Mesendoderm (in vitro differentiated cells): ENCODE measurements at regions not wholly inside any gene's neighbourhood (a gene's known extent, or its start where the extent isn't known, plus 50 kb on each side); places are given as distances from the start of the nearest gene placed in this dataset.

Source experiments
- DNase-seq: peaks from one replicate; pipeline ENCODE4 v3.0.0; 2013
- H2AK5ac ChIP-seq: 2 replicates; pipeline ENCODE4 v1.6.1; 2013; ENCODE audit warnings: low read length, inconsistent platforms
- H2BK120ac ChIP-seq: 2 replicates; pipeline ENCODE4 v1.6.1; 2013; ENCODE audit warnings: low read depth, mild to moderate bottlenecking, low read length, moderate library complexity, mixed read lengths
- H2BK15ac ChIP-seq: replicated peaks from 2 replicates; pipeline ENCODE4 v1.6.1; 2013; ENCODE audit warnings: low read depth, mild to moderate bottlenecking, moderate library complexity
- H2BK5ac ChIP-seq: 2 replicates; pipeline ENCODE4 v1.6.1; 2013; ENCODE audit warnings: low read length, inconsistent platforms
- H3K18ac ChIP-seq: 2 replicates; pipeline ENCODE4 v1.6.1; 2013; ENCODE audit warnings: mild to moderate bottlenecking, low read length, mixed read lengths
- H3K23ac ChIP-seq: one replicate; pipeline ENCODE4 v1.6.1; 2013; ENCODE audit warnings: low read length
- H3K27ac ChIP-seq: 2 replicates; pipeline ENCODE4 v1.5.1; 2013; ENCODE audit warnings: low read depth, mild to moderate bottlenecking, inconsistent platforms, low read length, moderate library complexity
- H3K27me3 ChIP-seq: 2 replicates; pipeline ENCODE4 v1.6.1; 2013; ENCODE audit warnings: low read length, control low read depth, mild to moderate bottlenecking, inconsistent platforms; ENCODE audit not compliant: insufficient read depth, poor library complexity
- H3K36me3 ChIP-seq: 2 replicates; pipeline ENCODE4 v1.6.1; 2013; ENCODE audit warnings: low read length, inconsistent platforms; ENCODE audit not compliant: control insufficient read depth, insufficient read depth
- H3K4ac ChIP-seq: one replicate; pipeline ENCODE4 v1.6.1; 2013; ENCODE audit warnings: low read depth, mild to moderate bottlenecking, low read length, moderate library complexity
- H3K4me1 ChIP-seq: 2 replicates; pipeline ENCODE4 v1.6.1; 2013; ENCODE audit warnings: low read depth, low read length, inconsistent platforms; ENCODE audit not compliant: control insufficient read depth
- H3K4me2 ChIP-seq: 2 replicates; pipeline ENCODE4 v1.6.1; 2013; ENCODE audit warnings: low read length
- H3K4me3 ChIP-seq: 2 replicates; pipeline ENCODE4 v1.5.1; 2013; ENCODE audit warnings: mild to moderate bottlenecking, low read length
- H3K56ac ChIP-seq: one replicate; pipeline ENCODE4 v1.6.1; 2013; ENCODE audit warnings: low read length
- H3K79me1 ChIP-seq: 2 replicates; pipeline ENCODE4 v1.6.1; 2013; ENCODE audit warnings: low read length, inconsistent platforms
- H3K79me2 ChIP-seq: 2 replicates; pipeline ENCODE4 v1.6.1; 2013; ENCODE audit warnings: mild to moderate bottlenecking, low read length; ENCODE audit not compliant: control insufficient read depth, insufficient read depth
- H3K9ac ChIP-seq: 2 replicates; pipeline ENCODE4 v1.6.1; 2013; ENCODE audit warnings: low read length, inconsistent platforms
- H4K5ac ChIP-seq: one replicate; pipeline ENCODE4 v1.6.1; 2013; ENCODE audit warnings: low read length
- H4K8ac ChIP-seq: one replicate; pipeline ENCODE4 v1.6.1; 2013; ENCODE audit warnings: low read depth, mild to moderate bottlenecking, control low read depth, low read length, moderate library complexity
- WGBS: extraction: QIAGEN DNeasy Blood & Tissue Kit; methylation state at CpG from one replicate; pipeline ENCODE4 v1.1.7; 2013; ENCODE audit warnings: low lambda C conversion rate, missing lambda C conversion rate; ENCODE audit not compliant: insufficient coverage; ENCODE audit errors: extremely low coverage; 5-methylcytosine and 5-hydroxymethylcytosine counted together

GRCh38 chr2:47295131-47295980 is 73.8 kb upstream of the EPCAM start:
- no peaks in the 10 kb centered on the region for H3K27me3 ChIP-seq
- no peaks in the 10 kb centered on the region for H3K79me2 ChIP-seq
- no peak overlapping the region for H4K5ac ChIP-seq
- no peak for DNase-seq
- no peak overlapping the region for H3K56ac ChIP-seq
- H2BK5ac ChIP-seq: no peak overlapping the region
- no peak overlapping the region for H3K4me2 ChIP-seq
- H4K8ac ChIP-seq: no peak overlapping the region
- no peaks in the 10 kb centered on the region for H3K79me1 ChIP-seq
- no peaks in the 10 kb centered on the region for H3K4me1 ChIP-seq
- no peak overlapping the region for H2BK15ac ChIP-seq
- no peak overlapping the region for H3K4ac ChIP-seq
- no CpG with 5 or more reads among the region's 3 CpGs for WGBS
- no peak overlapping the region for H3K4me3 ChIP-seq
- H2BK120ac ChIP-seq: no peak overlapping the region
- H3K9ac ChIP-seq: no peak overlapping the region
- H3K27ac ChIP-seq: no peak overlapping the region
- no peak overlapping the region for H2AK5ac ChIP-seq
- H3K36me3 ChIP-seq: no peaks in the 10 kb centered on the region
- no peak overlapping the region for H3K23ac ChIP-seq
- no peak overlapping the region for H3K18ac ChIP-seq

- Histone ChIP-seq H2BK5ac (no peak overlapping the region), H2BK15ac (no peak overlapping the region), H3K79me1 (no peaks in the 10 kb centered on the region), H3K9ac (no peak overlapping the region), H3K27ac (no peak overlapping the region), H3K4me2 (no peak overlapping the region), H3K23ac (no peak overlapping the region), H3K4ac (no peak overlapping the region), H4K8ac (no peak overlapping the region), H3K18ac (no peak overlapping the region), H3K36me3 (no peaks in the 10 kb centered on the region), H4K5ac (no peak overlapping the region), H2AK5ac (no peak overlapping the region), H3K27me3 (no peaks in the 10 kb centered on the region), H3K4me1 (no peaks in the 10 kb centered on the region), H3K4me3 (no peak overlapping the region), H3K56ac (no peak overlapping the region), H3K79me2 (no peaks in the 10 kb centered on the region), H2BK120ac (no peak overlapping the region)
- WGBS: no CpG with 5 or more reads among the region's 6 CpGs
- no peak for DNase-seq
Observed at GRCh38 chr2:47293976-47294375, 75.1 kb upstream of the EPCAM start.

- Histone ChIP-seq H4K8ac (no peak overlapping the region), H3K4me3 (no peak overlapping the region), H2BK120ac (no peak overlapping the region), H3K4me1 (peaks cover 3% of the 10 kb centered on the region), H3K18ac (no peak overlapping the region), H3K56ac (no peak overlapping the region), H3K79me2 (no peaks in the 10 kb centered on the region), H3K4me2 (no peak overlapping the region), H3K27ac (no peak overlapping the region), H3K4ac (no peak overlapping the region), H3K23ac (no peak overlapping the region), H2BK15ac (no peak overlapping the region), H3K9ac (no peak overlapping the region), H2AK5ac (no peak overlapping the region), H3K79me1 (no peaks in the 10 kb centered on the region), H3K36me3 (no peaks in the 10 kb centered on the region), H2BK5ac (no peak overlapping the region), H3K27me3 (no peaks in the 10 kb centered on the region), H4K5ac (no peak overlapping the region)
- no peak for DNase-seq
- no CpG with 5 or more reads among the region's 1 CpG for WGBS
Observed at GRCh38 chr2:47288864-47289263, 80.2 kb upstream of the EPCAM start.

- H3K4me1 ChIP-seq: peaks cover 3% of the 10 kb centered on the region
- no peak overlapping the region for H4K8ac ChIP-seq
- H3K18ac ChIP-seq: no peak overlapping the region
- H2BK120ac ChIP-seq: no peak overlapping the region
- H3K27me3 ChIP-seq: no peaks in the 10 kb centered on the region
- H3K79me1 ChIP-seq: no peaks in the 10 kb centered on the region
- H3K56ac ChIP-seq: no peak overlapping the region
- H3K4ac ChIP-seq: no peak overlapping the region
- H2BK15ac ChIP-seq: no peak overlapping the region
- no CpG with 5 or more reads among the region's 7 CpGs for WGBS
- H3K4me3 ChIP-seq: no peak overlapping the region
- no peak overlapping the region for H2AK5ac ChIP-seq
- no peaks in the 10 kb centered on the region for H3K79me2 ChIP-seq
- no peak overlapping the region for H2BK5ac ChIP-seq
- no peak for DNase-seq
- H4K5ac ChIP-seq: no peak overlapping the region
- H3K9ac ChIP-seq: no peak overlapping the region
- no peak overlapping the region for H3K23ac ChIP-seq
- H3K4me2 ChIP-seq: no peak overlapping the region
- H3K36me3 ChIP-seq: no peaks in the 10 kb centered on the region
- H3K27ac ChIP-seq: no peak overlapping the region
Observed at GRCh38 chr2:47283659-47284058, 85.5 kb upstream of the EPCAM start.

GRCh38 chr2:47282621-47283272 is 86.4 kb upstream of the EPCAM start:
- H3K4me1 ChIP-seq: peaks cover 3% of the 10 kb centered on the region
- H2BK5ac ChIP-seq: no peak overlapping the region
- no peak overlapping the region for H3K27ac ChIP-seq
- DNase-seq: peak; percentile 68
- H4K8ac ChIP-seq: no peak overlapping the region
- no peaks in the 10 kb centered on the region for H3K27me3 ChIP-seq
- no peak overlapping the region for H3K4me2 ChIP-seq
- no CpG with 5 or more reads among the region's 3 CpGs for WGBS
- H3K79me2 ChIP-seq: no peaks in the 10 kb centered on the region
- H3K23ac ChIP-seq: no peak overlapping the region
- no peak overlapping the region for H3K18ac ChIP-seq
- no peak overlapping the region for H3K56ac ChIP-seq
- H2AK5ac ChIP-seq: no peak overlapping the region
- no peak overlapping the region for H2BK120ac ChIP-seq
- H4K5ac ChIP-seq: no peak overlapping the region
- H2BK15ac ChIP-seq: no peak overlapping the region
- no peak overlapping the region for H3K4me3 ChIP-seq
- H3K36me3 ChIP-seq: no peaks in the 10 kb centered on the region
- no peaks in the 10 kb centered on the region for H3K79me1 ChIP-seq
- H3K9ac ChIP-seq: no peak overlapping the region
- no peak overlapping the region for H3K4ac ChIP-seq
